ENCODE measurements at regions not wholly inside any gene's neighbourhood (a gene's known extent, or its start where the extent isn't known, plus 50 kb on each side); places are given as distances from the start of the nearest gene placed in this dataset.

DNA sequence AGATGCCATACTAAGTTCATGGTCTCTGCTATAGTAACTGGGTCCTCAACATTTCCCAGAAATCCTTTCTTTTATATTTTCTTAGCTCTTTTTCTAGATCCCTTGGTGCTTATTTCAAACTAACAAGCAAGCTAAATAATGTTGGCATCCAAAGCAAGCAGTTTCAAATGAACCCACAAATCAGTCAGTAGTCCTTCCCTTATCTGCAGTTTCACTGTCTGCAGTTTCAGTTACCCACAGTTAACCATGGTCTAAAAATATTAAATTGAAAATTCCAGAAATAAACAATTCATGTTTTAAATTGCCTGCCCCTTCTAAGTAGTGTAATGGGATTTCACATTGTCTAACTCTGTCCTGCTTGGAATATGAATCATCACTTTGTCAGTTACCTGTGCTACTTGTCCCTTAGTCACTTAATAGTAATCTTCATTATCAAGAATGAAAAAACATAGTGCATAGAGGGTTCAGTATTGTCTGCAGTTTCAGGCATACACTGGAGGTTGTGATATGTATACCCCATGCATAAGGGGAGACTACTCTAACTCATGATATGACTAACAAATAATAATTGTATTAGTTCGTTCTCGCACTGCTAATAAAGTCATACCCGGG is 633.7 kb downstream of the MECOM start:
- Mint-ChIP-seq H3K4me3 (ENCODE audit: unreplicated experiment) (no peak overlapping the region), H3K9me3 (ENCODE audit: unreplicated experiment) (no peaks in the 10 kb centered on the region), H3K27ac (ENCODE audit: low read depth, unreplicated experiment) (no peak overlapping the region), H3K36me3 (ENCODE audit: insufficient read depth, unreplicated experiment) (no peaks in the 10 kb centered on the region), H3K4me1 (ENCODE audit: insufficient read depth, unreplicated experiment) (peaks cover 17% of the 10 kb centered on the region), H3K27me3 (ENCODE audit: insufficient read depth, unreplicated experiment) (no peaks in the 10 kb centered on the region)
- CTCF ChIA-PET, result interaction anchor here (0.7 to 3.2 kb wide), 2 partner anchors 12 to 35 kb away, joined by 3 to 19 read pairs; no protein-coding TSS in a partner anchor
- BruUV-seq (replicated peaks), result no TSS peak
- no peak for DNase-seq (ENCODE audit: unreplicated experiment)
- intact Hi-C loops (cut with micrococcal nuclease), result loop anchor here (5.0 to 10.0 kb wide), 2 partner anchors 165 to 633 kb away; partner anchors contain the start of gene MECOM
- TF ChIP-seq, protein P1, sequence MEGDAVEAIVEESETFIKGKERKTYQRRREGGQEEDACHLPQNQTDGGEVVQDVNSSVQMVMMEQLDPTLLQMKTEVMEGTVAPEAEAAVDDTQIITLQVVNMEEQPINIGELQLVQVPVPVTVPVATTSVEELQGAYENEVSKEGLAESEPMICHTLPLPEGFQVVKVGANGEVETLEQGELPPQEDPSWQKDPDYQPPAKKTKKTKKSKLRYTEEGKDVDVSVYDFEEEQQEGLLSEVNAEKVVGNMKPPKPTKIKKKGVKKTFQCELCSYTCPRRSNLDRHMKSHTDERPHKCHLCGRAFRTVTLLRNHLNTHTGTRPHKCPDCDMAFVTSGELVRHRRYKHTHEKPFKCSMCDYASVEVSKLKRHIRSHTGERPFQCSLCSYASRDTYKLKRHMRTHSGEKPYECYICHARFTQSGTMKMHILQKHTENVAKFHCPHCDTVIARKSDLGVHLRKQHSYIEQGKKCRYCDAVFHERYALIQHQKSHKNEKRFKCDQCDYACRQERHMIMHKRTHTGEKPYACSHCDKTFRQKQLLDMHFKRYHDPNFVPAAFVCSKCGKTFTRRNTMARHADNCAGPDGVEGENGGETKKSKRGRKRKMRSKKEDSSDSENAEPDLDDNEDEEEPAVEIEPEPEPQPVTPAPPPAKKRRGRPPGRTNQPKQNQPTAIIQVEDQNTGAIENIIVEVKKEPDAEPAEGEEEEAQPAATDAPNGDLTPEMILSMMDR (IDR thresholded peaks at IDR 0.05; ENCODE audit: unreplicated experiment), result no peak
- POLR2A ChIA-PET, result no interaction called here

DNA sequence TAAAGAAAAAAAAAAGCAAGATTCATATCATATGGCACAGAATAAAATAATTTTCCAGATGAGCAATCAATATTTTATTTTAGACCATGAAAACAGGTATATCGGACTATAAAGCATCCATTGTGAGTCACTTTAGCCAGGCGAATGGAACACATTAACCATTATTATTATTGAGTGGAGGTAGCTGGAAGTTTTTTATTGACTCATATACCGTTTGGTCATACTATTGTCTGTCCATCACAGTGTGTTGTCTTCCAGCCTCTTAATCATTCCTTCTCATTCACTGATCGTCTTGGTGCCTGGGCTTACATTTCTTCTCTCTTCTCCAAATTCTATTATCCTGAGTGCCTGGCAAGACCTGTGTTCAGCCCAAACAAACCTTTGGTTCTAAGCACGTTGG is 634.8 kb downstream of the MECOM start:
- DNase-seq (ENCODE audit: unreplicated experiment), result peak; percentile 5
- ChIA-PET CTCF (interaction anchor here (0.7 kb wide), 1 partner anchor 1100 kb away, joined by 3 read pairs; no protein-coding TSS in a partner anchor), POLR2A (no interaction called here)
- H3K27me3 Mint-ChIP-seq (ENCODE audit: insufficient read depth, unreplicated experiment), result no peaks in the 10 kb centered on the region
- H3K9me3 Mint-ChIP-seq (ENCODE audit: unreplicated experiment), result no peaks in the 10 kb centered on the region
- TF ChIP-seq, protein P1 (IDR thresholded peaks at IDR 0.05; ENCODE audit: unreplicated experiment), result no peak
- H3K4me3 Mint-ChIP-seq (ENCODE audit: unreplicated experiment), result no peak overlapping the region
- no TSS peak for BruUV-seq (replicated peaks)
- intact Hi-C loops (cut with micrococcal nuclease), result loop anchor here (5.0 to 10.0 kb wide), 2 partner anchors 164 to 634 kb away; partner anchors contain the start of gene MECOM
- H3K27ac Mint-ChIP-seq (ENCODE audit: low read depth, unreplicated experiment), result no peak overlapping the region
- peaks cover 11% of the 10 kb centered on the region for H3K4me1 Mint-ChIP-seq (ENCODE audit: insufficient read depth, unreplicated experiment)
- H3K36me3 Mint-ChIP-seq (ENCODE audit: insufficient read depth, unreplicated experiment), result no peaks in the 10 kb centered on the region

DNA sequence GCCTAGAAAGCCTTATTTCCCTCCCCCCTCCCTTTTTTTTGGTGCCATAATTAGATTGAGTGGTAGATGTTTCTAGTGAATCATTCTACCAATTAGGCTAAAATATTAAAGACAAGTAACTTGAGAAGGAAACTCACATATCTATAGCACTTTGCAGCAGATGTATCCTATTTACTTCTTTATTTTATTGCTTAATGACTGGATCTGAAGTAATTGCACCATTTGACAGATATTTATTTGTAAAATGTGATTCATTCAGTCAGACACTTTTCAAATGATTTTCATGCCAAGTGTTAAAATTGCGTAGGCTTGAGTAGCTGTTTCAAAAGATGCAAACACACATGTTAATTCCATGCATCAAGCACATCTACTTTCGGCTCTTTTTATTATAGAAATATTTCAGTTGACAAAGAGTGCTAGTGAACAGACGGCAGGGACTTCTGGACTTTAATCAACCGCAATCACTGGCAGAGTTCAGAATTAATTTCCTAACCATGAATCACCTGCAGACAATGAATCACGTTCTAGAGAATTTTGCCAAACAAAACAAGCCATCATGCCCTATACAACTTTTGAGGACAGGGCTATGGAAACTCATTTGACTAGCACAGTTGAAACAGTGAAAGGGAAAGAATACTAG is 636.8 kb downstream of the MECOM start:
- intact Hi-C loops (cut with micrococcal nuclease), result loop anchor here (5.0 to 10.0 kb wide), 2 partner anchors 162 to 636 kb away; partner anchors contain the start of gene MECOM
- Mint-ChIP-seq H3K4me1 (ENCODE audit: insufficient read depth, unreplicated experiment) (peaks cover 11% of the 10 kb centered on the region), H3K36me3 (ENCODE audit: insufficient read depth, unreplicated experiment) (no peaks in the 10 kb centered on the region), H3K27me3 (ENCODE audit: insufficient read depth, unreplicated experiment) (no peaks in the 10 kb centered on the region), H3K4me3 (ENCODE audit: unreplicated experiment) (peak overlapping the region; percentile 68), H3K9me3 (ENCODE audit: unreplicated experiment) (no peaks in the 10 kb centered on the region), H3K27ac (ENCODE audit: low read depth, unreplicated experiment) (peak overlapping the region; percentile 71)
- ChIA-PET POLR2A (interaction anchor here (0.7 to 1.7 kb wide), 7 partner anchors 11 to 938 kb away, joined by 3 to 9 read pairs (median 3); no protein-coding TSS in a partner anchor), CTCF (interaction anchor here (0.7 to 1.1 kb wide), 3 partner anchors 15 to 746 kb away, joined by 3 to 4 read pairs (median 3); partner anchors contain the start of gene MYNN)
- no TSS peak for BruUV-seq (replicated peaks)
- TF ChIP-seq, protein P1 (IDR thresholded peaks at IDR 0.05; ENCODE audit: unreplicated experiment), result no peak
- peak; percentile 96 for DNase-seq (ENCODE audit: unreplicated experiment)

DNA sequence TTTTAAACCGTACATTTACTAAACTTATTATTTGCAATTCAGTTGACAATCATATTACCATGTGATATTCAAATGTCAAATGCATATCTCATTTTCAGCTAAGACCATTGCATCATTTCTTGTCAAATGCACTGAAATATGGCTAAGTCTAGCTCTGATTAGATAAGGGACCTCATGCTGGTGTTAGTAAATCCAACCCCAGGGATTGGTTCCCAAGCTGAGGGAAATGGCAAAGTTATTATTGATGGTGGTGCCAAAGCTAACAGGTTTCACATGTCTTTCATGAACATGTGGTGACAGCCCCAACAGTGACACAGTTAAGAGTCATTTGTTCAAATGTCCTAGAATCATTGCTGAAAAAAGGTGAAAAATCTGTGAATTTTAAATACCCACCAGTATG is 641.1 kb downstream of the MECOM start:
- peaks cover 16% of the 10 kb centered on the region for H3K4me1 Mint-ChIP-seq (ENCODE audit: insufficient read depth, unreplicated experiment)
- intact Hi-C loops (cut with micrococcal nuclease), result loop anchor here (10.0 kb wide), 1 partner anchor 158 kb away; no protein-coding TSS in a partner anchor
- no peaks in the 10 kb centered on the region for H3K36me3 Mint-ChIP-seq (ENCODE audit: insufficient read depth, unreplicated experiment)

More for the DNA sequence above, 641.1 kb downstream of the MECOM start:
- ChIA-PET POLR2A (no interaction called here), CTCF (interaction anchor here (0.6 kb wide), 2 partner anchors 36 to 749 kb away, joined by 3 to 4 read pairs; no protein-coding TSS in a partner anchor)
- no peaks in the 10 kb centered on the region for H3K27me3 Mint-ChIP-seq (ENCODE audit: insufficient read depth, unreplicated experiment)
- no peaks in the 10 kb centered on the region for H3K9me3 Mint-ChIP-seq (ENCODE audit: unreplicated experiment)
- H3K4me3 Mint-ChIP-seq (ENCODE audit: unreplicated experiment), result no peak overlapping the region
- H3K27ac Mint-ChIP-seq (ENCODE audit: low read depth, unreplicated experiment), result no peak overlapping the region
- TF ChIP-seq, protein P1 (IDR thresholded peaks at IDR 0.05; ENCODE audit: unreplicated experiment), result no peak
- BruUV-seq (replicated peaks), result no TSS peak
- DNase-seq (ENCODE audit: unreplicated experiment), result no peak
